Heart left ventricle (tissue), 13 donors: ENCODE measurements at regions not wholly inside any gene's neighbourhood (a gene's known extent, or its start where the extent isn't known, plus 50 kb on each side); places are given as distances from the start of the nearest gene placed in this dataset.

Experiments
- CTCF ChIP-seq, 12 donors: fragments of 200-600 bp; sonication (generic) in 4 of 12; IDR thresholded peaks; one replicate each; pipeline versions ENCODE4 v1.5.0 to v1.8.0; 2018 to 2022; ENCODE audit warnings: antibody characterized with exemption in 12 of 12, mild to moderate bottlenecking in 5 of 12
- POLR2A ChIP-seq, 2 donors: fragments of 450-650 bp; IDR thresholded peaks; one replicate each; pipeline ENCODE4 v1.6.1; 2017; ENCODE audit warnings: antibody characterized with exemption in 2 of 2, mild to moderate bottlenecking in 2 of 2, moderate library complexity in 2 of 2
- donor health status: ischemic (EF 13 %, LVEDD 7.1; RV severe dilation, severe dysfunction).
- donor health status: DM: no; HTN: yes; CAD: no.
- donor health status: DM: no; HTN: no; CAD: no.
- donor health status: ischemic (EF 25% LVEDD 6.9; RV normal size, moderate dysfunction).
- donor health status: ischemic (EF 25% LVEDD 5.7; RV mildly dilated, moderate dysfunction).
- donor health status: ischemic (EF 35%, LVEDD 5.7; RV mildly dilated, moderate dysfunction).
- donor health status: nonischemic (EF 11% LVEDD 7.7; RV severe dilation, severe dysfunction).
- donor health status: DM: yes; HTN: yes; CAD: no.
- donor health status: PGD.
- donor health status: ischemic (EF 29% LVEDD 5.4; RV normal size, mild dysfunction).
- donor health status: nonischemic (EF 23%, LVEDD 6.1; RV moderate dilation, normal function).

- no peak for TF ChIP-seq POLR2A (IDR thresholded peaks at IDR 0.05)
- TF ChIP-seq CTCF (IDR thresholded peaks at IDR 0.05) = no peak
Observed at GRCh38 chr2:216756435-216756834, 61.1 kb upstream of the IGFBP5 start.
